ENCODE measurements at regions not wholly inside any gene's neighbourhood (a gene's known extent, or its start where the extent isn't known, plus 50 kb on each side); places are given as distances from the start of the nearest gene placed in this dataset.
"Not testable (repeated sequence)": the region's sequence is repeated elsewhere in the genome, so short reads cannot be mapped to it uniquely, and the experiment has no call there.

GRCh38 chr4:22593933-22594332 lies 78.1 kb upstream of the ADGRA3 start:
- TF ChIP-seq POLR2AphosphoS5 (IDR thresholded peaks at IDR 0.05) (no peak), POLR2A (IDR thresholded peaks at IDR 0.05) (no peak), EP300 (IDR thresholded peaks at IDR 0.05; ENCODE audit: low read depth) (no peak)
- TF ChIP-seq, protein P1, sequence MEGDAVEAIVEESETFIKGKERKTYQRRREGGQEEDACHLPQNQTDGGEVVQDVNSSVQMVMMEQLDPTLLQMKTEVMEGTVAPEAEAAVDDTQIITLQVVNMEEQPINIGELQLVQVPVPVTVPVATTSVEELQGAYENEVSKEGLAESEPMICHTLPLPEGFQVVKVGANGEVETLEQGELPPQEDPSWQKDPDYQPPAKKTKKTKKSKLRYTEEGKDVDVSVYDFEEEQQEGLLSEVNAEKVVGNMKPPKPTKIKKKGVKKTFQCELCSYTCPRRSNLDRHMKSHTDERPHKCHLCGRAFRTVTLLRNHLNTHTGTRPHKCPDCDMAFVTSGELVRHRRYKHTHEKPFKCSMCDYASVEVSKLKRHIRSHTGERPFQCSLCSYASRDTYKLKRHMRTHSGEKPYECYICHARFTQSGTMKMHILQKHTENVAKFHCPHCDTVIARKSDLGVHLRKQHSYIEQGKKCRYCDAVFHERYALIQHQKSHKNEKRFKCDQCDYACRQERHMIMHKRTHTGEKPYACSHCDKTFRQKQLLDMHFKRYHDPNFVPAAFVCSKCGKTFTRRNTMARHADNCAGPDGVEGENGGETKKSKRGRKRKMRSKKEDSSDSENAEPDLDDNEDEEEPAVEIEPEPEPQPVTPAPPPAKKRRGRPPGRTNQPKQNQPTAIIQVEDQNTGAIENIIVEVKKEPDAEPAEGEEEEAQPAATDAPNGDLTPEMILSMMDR (IDR thresholded peaks at IDR 0.05): no peak
- Histone ChIP-seq H3K4me3 (no peak overlapping the region), H3K9me3 (no peaks in the 10 kb centered on the region), H3K36me3 (no peaks in the 10 kb centered on the region), H3K27me3 (no peaks in the 10 kb centered on the region), H3K4me1 (no peaks in the 10 kb centered on the region), H3K27ac (no peak overlapping the region)
- DNase-seq: no peak
- in situ Hi-C loops (cut with MboI; ENCODE audit: low pct_ligation_motif_present in 1 of 4, low pct_unique_long_range_greater_than_20kb in 1 of 4, low sequenced_read_pairs in 3 of 4) (no loop called here), intact Hi-C loops (cut with DNase I; ENCODE audit: low total_unique reads) (no loop called here)
- 89 to 90% methylated on average over 5 to 10 of the region's 10 CpGs for WGBS, 2 donors (ENCODE audit: low coverage in 1 of 2)

DNA sequence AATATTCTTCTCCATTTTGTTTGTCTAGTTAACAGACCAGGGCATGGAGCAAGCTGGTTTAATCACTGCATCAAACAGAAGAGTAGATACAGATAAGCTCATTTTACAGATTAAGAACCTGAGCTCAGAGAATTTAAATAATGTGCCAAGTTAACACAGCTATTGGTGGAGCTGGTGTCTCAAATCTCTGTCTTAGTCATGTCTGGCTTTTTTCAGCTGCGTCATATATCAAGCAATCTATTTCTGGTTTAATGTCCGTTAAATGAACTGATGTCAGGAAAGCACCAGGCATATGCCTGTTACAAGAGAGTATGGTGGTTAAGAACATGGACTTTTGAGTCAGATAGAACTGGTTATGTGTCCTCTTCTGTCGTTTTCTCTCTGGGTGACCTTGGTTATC lies 79.8 kb upstream of the ADGRA3 start:
- no peak for DNase-seq
- no peak overlapping the region for H3K4me3 ChIP-seq
- H3K4me1 ChIP-seq: no peaks in the 10 kb centered on the region
- no peaks in the 10 kb centered on the region for H3K36me3 ChIP-seq
- no peaks in the 10 kb centered on the region for H3K27me3 ChIP-seq
- intact Hi-C loops (cut with DNase I; ENCODE audit: low total_unique reads): no loop called here
- no peak overlapping the region for H3K27ac ChIP-seq
- 66 to 76% methylated on average over 2 to 3 of the region's 3 CpGs for WGBS, 2 donors (ENCODE audit: low coverage in 1 of 2)
- TF ChIP-seq EP300 (IDR thresholded peaks at IDR 0.05; ENCODE audit: low read depth) (no peak), POLR2AphosphoS5 (IDR thresholded peaks at IDR 0.05) (no peak), POLR2A (IDR thresholded peaks at IDR 0.05) (no peak)
- TF ChIP-seq, protein P1 (IDR thresholded peaks at IDR 0.05): no peak
- no peaks in the 10 kb centered on the region for H3K9me3 ChIP-seq
- in situ Hi-C loops (cut with MboI; ENCODE audit: low pct_ligation_motif_present in 1 of 4, low pct_unique_long_range_greater_than_20kb in 1 of 4, low sequenced_read_pairs in 3 of 4): no loop called here

GRCh38 chr4:22596409-22596808 lies 80.5 kb upstream of the ADGRA3 start:
- in situ Hi-C loops (cut with MboI; ENCODE audit: low pct_ligation_motif_present in 1 of 4, low pct_unique_long_range_greater_than_20kb in 1 of 4, low sequenced_read_pairs in 3 of 4) (no loop called here), intact Hi-C loops (cut with DNase I; ENCODE audit: low total_unique reads) (no loop called here)
- H3K27me3 ChIP-seq: no peaks in the 10 kb centered on the region
- TF ChIP-seq, protein P1 (IDR thresholded peaks at IDR 0.05): no peak
- TF ChIP-seq POLR2A (IDR thresholded peaks at IDR 0.05) (no peak), EP300 (IDR thresholded peaks at IDR 0.05; ENCODE audit: low read depth) (no peak), POLR2AphosphoS5 (IDR thresholded peaks at IDR 0.05) (no peak)
- no peaks in the 10 kb centered on the region for H3K4me1 ChIP-seq
- WGBS, 2 donors (ENCODE audit: low coverage in 1 of 2): 49 to 63% methylated on average over 2 of the region's 2 CpGs
- no peaks in the 10 kb centered on the region for H3K36me3 ChIP-seq
- H3K4me3 ChIP-seq: no peak overlapping the region
- no peak overlapping the region for H3K27ac ChIP-seq
- DNase-seq: no peak
- H3K9me3 ChIP-seq: no peaks in the 10 kb centered on the region

- Histone ChIP-seq H3K4me3 (no peak overlapping the region), H3K27me3 (no peaks in the 10 kb centered on the region), H3K36me3 (no peaks in the 10 kb centered on the region), H3K9me3 (no peaks in the 10 kb centered on the region), H3K4me1 (no peaks in the 10 kb centered on the region), H3K27ac (no peak overlapping the region)
- intact Hi-C loops (cut with DNase I; ENCODE audit: low total_unique reads) (no loop called here), in situ Hi-C loops (cut with MboI; ENCODE audit: low pct_ligation_motif_present in 1 of 4, low pct_unique_long_range_greater_than_20kb in 1 of 4, low sequenced_read_pairs in 3 of 4) (no loop called here)
- TF ChIP-seq, protein P1 (IDR thresholded peaks at IDR 0.05): no peak
- TF ChIP-seq POLR2A (IDR thresholded peaks at IDR 0.05) (no peak), POLR2AphosphoS5 (IDR thresholded peaks at IDR 0.05) (no peak), EP300 (IDR thresholded peaks at IDR 0.05; ENCODE audit: low read depth) (no peak)
- WGBS, 2 donors (ENCODE audit: low coverage in 1 of 2): 82 to 96% methylated on average over 4 to 5 of the region's 5 CpGs
- no peak for DNase-seq
These were observed 81.6 kb upstream of the ADGRA3 start for GRCh38 chr4:22597471-22597870.

GRCh38 chr4:22598113-22599047 lies 82.5 kb upstream of the ADGRA3 start:
- H3K27me3 ChIP-seq; in situ Hi-C loops (cut with MboI; ENCODE audit: low pct_ligation_motif_present in 1 of 4, low pct_unique_long_range_greater_than_20kb in 1 of 4, low sequenced_read_pairs in 3 of 4); intact Hi-C loops (cut with DNase I; ENCODE audit: low total_unique reads); H3K4me3 ChIP-seq; H3K9me3 ChIP-seq; H3K4me1 ChIP-seq; H3K36me3 ChIP-seq; H3K27ac ChIP-seq; DNase-seq: not testable (repeated sequence)
- 75 to 88% methylated on average over 5 to 8 of the region's 8 CpGs for WGBS, 2 donors (ENCODE audit: low coverage in 1 of 2)

GRCh38 chr4:22599228-22599928 lies 83.5 kb upstream of the ADGRA3 start:
- DNase-seq; H3K36me3 ChIP-seq; H3K9me3 ChIP-seq; H3K27me3 ChIP-seq; in situ Hi-C loops (cut with MboI; ENCODE audit: low pct_ligation_motif_present in 1 of 4, low pct_unique_long_range_greater_than_20kb in 1 of 4, low sequenced_read_pairs in 3 of 4); H3K27ac ChIP-seq; H3K4me1 ChIP-seq; intact Hi-C loops (cut with DNase I; ENCODE audit: low total_unique reads); H3K4me3 ChIP-seq: not testable (repeated sequence)
- WGBS, 2 donors (ENCODE audit: low coverage in 1 of 2): 86 to 95% methylated on average over 4 to 21 of the region's 22 CpGs

Measured in transverse colon (tissue), 4 donors.